GM12878 (cell line): ENCODE measurements at regions not wholly inside any gene's neighbourhood (a gene's known extent, or its start where the extent isn't known, plus 50 kb on each side); places are given as distances from the start of the nearest gene placed in this dataset.

Experiments
- CBFB ChIP-seq: IDR thresholded peaks from 2 replicates; pipeline ENCODE4 v1.6.1; 2016; ENCODE audit warnings: antibody characterized with exemption, low read depth
- CBX3 ChIP-seq: fragments of 200-600 bp; sonication (generic); IDR thresholded peaks from 2 replicates; pipeline ENCODE4 v1.6.1; 2016; ENCODE audit warnings: low read depth, borderline replicate concordance
- ESRRA ChIP-seq: IDR thresholded peaks from 2 replicates; pipeline ENCODE4 v1.6.1; 2012; ENCODE audit warnings: mild to moderate bottlenecking, low read length, improper control_type of control experiment
- KDM1A ChIP-seq: fragments of 200-600 bp; sonication (generic); IDR thresholded peaks from 2 replicates; pipeline ENCODE4 v1.6.1; 2016; ENCODE audit warnings: borderline replicate concordance
- MXI1 ChIP-seq: fragments of 150-350 bp; IDR thresholded peaks from 2 replicates; pipeline ENCODE4 v1.6.1; 2011; ENCODE audit warnings: low read depth, mild to moderate bottlenecking, inconsistent platforms, low read length, improper control_type of control experiment
- MYB ChIP-seq: fragments of 150-350 bp; IDR thresholded peaks from 2 replicates; pipeline ENCODE4 v1.6.1; 2014; ENCODE audit warnings: mild to moderate bottlenecking, low read depth, low read length, borderline replicate concordance
- NFYA ChIP-seq: IDR thresholded peaks from 2 replicates; pipeline ENCODE4 v1.6.1; 2011; ENCODE audit warnings: low read depth, mild to moderate bottlenecking, low read length, improper control_type of control experiment, borderline replicate concordance
- RFX5 ChIP-seq: IDR thresholded peaks from 2 replicates; pipeline ENCODE4 v1.6.1; 2011; ENCODE audit warnings: low read depth, low read length, improper control_type of control experiment
- SIN3A ChIP-seq: IDR thresholded peaks from 2 replicates; pipeline ENCODE4 v1.6.1; 2012; ENCODE audit warnings: low read depth, low read length, improper control_type of control experiment
- SMAD1 ChIP-seq: fragments of 450-650 bp; IDR thresholded peaks from 2 replicates; pipeline ENCODE4 v1.6.1; 2018; ENCODE audit warnings: mild to moderate bottlenecking, low read depth; ENCODE audit not compliant: partially characterized antibody
- TCF12 ChIP-seq: IDR thresholded peaks from 2 replicates; pipeline ENCODE4 v1.6.1; 2011; ENCODE audit warnings: low read depth, mild to moderate bottlenecking, low read length
- TF ChIP-seq, protein P1 (sequence below): fragments of 450-650 bp; formaldehyde crosslinking; IDR thresholded peaks from 2 replicates; pipeline ENCODE4 v1.4.0; 2020; ENCODE audit warnings: mild to moderate bottlenecking, moderate library complexity
- TF ChIP-seq, protein P2 (sequence below): IDR thresholded peaks from 2 replicates; pipeline ENCODE4 v1.6.1; 2012; ENCODE audit warnings: improper control_type of control experiment, low read depth, low read length; ENCODE audit not compliant: insufficient replicate concordance
- TF ChIP-seq, protein P3 (sequence below): fragments of 450-650 bp; IDR thresholded peaks from 2 replicates; pipeline ENCODE4 v1.6.1; 2018; ENCODE audit warnings: mild to moderate bottlenecking, low read depth, moderate library complexity; ENCODE audit not compliant: partially characterized antibody
- TF ChIP-seq, protein P4 (sequence below), 3 experiments: IDR thresholded peaks in 2 of 3; conservative IDR thresholded peaks in 1 of 3; 2 replicates each; pipeline ENCODE4 v1.5.1; 2011; ENCODE audit warnings: low read depth in 3 of 3, low read length in 3 of 3, mild to moderate bottlenecking in 3 of 3, control low read depth in 2 of 3, moderate library complexity in 2 of 3, inconsistent platforms in 1 of 3, mixed read lengths in 1 of 3; ENCODE audit not compliant: control insufficient read depth in 2 of 3, insufficient read depth in 1 of 3; ENCODE audit errors: extremely low read depth in 1 of 3

DNA sequence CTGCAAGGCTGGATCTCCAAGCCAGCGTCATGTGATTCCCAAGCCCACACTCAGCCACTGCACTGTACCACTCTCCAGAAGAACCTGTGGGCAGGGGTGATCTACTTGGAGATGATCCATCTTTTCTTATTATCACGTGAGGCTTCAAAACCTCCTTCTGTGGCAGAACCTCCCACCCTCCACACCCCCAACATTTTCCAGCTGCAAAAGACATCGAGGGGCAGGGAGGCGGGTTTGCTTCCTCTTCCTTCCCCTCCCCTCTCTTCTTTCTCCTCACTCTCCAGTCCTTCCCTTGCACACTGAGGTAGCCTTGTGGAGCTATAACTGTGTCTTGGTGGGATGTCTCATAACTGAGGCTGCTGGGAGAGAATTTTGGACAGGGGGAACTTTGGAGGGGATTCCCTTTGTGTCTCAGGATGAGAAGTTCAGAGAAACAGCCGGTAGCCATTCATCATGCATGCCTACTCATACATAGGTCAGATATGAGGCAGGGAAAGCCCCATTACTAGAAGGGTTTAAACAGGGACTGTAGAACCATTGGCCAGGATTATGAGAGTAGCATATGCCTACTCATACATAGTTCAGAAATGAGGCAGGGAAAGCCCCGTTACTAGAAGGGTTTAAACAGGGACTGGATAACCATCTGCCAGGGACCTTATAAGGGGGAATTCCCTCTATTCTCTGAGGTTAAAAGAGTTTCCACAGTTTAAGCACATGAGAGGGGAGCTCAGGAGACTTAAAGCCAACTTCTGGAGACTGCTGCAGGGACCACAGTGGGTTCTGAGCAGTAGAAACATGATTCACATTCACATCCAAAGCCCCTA, 420.7 kb upstream of the CADM1 start (continued):
- peak; percentile 62 for TF ChIP-seq MXI1
- TF ChIP-seq, protein P1, sequence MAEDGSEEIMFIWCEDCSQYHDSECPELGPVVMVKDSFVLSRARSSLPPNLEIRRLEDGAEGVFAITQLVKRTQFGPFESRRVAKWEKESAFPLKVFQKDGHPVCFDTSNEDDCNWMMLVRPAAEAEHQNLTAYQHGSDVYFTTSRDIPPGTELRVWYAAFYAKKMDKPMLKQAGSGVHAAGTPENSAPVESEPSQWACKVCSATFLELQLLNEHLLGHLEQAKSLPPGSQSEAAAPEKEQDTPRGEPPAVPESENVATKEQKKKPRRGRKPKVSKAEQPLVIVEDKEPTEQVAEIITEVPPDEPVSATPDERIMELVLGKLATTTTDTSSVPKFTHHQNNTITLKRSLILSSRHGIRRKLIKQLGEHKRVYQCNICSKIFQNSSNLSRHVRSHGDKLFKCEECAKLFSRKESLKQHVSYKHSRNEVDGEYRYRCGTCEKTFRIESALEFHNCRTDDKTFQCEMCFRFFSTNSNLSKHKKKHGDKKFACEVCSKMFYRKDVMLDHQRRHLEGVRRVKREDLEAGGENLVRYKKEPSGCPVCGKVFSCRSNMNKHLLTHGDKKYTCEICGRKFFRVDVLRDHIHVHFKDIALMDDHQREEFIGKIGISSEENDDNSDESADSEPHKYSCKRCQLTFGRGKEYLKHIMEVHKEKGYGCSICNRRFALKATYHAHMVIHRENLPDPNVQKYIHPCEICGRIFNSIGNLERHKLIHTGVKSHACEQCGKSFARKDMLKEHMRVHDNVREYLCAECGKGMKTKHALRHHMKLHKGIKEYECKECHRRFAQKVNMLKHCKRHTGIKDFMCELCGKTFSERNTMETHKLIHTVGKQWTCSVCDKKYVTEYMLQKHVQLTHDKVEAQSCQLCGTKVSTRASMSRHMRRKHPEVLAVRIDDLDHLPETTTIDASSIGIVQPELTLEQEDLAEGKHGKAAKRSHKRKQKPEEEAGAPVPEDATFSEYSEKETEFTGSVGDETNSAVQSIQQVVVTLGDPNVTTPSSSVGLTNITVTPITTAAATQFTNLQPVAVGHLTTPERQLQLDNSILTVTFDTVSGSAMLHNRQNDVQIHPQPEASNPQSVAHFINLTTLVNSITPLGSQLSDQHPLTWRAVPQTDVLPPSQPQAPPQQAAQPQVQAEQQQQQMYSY (CRISPR knock-in tag), result no peak
- TF ChIP-seq SIN3A, result no peak
- TF ChIP-seq CBX3, result no peak
- TF ChIP-seq, protein P2, sequence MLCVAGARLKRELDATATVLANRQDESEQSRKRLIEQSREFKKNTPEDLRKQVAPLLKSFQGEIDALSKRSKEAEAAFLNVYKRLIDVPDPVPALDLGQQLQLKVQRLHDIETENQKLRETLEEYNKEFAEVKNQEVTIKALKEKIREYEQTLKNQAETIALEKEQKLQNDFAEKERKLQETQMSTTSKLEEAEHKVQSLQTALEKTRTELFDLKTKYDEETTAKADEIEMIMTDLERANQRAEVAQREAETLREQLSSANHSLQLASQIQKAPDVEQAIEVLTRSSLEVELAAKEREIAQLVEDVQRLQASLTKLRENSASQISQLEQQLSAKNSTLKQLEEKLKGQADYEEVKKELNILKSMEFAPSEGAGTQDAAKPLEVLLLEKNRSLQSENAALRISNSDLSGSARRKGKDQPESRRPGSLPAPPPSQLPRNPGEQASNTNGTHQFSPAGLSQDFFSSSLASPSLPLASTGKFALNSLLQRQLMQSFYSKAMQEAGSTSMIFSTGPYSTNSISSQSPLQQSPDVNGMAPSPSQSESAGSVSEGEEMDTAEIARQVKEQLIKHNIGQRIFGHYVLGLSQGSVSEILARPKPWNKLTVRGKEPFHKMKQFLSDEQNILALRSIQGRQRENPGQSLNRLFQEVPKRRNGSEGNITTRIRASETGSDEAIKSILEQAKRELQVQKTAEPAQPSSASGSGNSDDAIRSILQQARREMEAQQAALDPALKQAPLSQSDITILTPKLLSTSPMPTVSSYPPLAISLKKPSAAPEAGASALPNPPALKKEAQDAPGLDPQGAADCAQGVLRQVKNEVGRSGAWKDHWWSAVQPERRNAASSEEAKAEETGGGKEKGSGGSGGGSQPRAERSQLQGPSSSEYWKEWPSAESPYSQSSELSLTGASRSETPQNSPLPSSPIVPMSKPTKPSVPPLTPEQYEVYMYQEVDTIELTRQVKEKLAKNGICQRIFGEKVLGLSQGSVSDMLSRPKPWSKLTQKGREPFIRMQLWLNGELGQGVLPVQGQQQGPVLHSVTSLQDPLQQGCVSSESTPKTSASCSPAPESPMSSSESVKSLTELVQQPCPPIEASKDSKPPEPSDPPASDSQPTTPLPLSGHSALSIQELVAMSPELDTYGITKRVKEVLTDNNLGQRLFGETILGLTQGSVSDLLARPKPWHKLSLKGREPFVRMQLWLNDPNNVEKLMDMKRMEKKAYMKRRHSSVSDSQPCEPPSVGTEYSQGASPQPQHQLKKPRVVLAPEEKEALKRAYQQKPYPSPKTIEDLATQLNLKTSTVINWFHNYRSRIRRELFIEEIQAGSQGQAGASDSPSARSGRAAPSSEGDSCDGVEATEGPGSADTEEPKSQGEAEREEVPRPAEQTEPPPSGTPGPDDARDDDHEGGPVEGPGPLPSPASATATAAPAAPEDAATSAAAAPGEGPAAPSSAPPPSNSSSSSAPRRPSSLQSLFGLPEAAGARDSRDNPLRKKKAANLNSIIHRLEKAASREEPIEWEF, result peak; percentile 77
- TF ChIP-seq RFX5, result 0 out of 2 replicates have a peak, but pooled peaks have one; percentile 40
- TF ChIP-seq MYB, result peak; percentile 65; the same call in 1 of the 2 replicates
- TF ChIP-seq, protein P3, sequence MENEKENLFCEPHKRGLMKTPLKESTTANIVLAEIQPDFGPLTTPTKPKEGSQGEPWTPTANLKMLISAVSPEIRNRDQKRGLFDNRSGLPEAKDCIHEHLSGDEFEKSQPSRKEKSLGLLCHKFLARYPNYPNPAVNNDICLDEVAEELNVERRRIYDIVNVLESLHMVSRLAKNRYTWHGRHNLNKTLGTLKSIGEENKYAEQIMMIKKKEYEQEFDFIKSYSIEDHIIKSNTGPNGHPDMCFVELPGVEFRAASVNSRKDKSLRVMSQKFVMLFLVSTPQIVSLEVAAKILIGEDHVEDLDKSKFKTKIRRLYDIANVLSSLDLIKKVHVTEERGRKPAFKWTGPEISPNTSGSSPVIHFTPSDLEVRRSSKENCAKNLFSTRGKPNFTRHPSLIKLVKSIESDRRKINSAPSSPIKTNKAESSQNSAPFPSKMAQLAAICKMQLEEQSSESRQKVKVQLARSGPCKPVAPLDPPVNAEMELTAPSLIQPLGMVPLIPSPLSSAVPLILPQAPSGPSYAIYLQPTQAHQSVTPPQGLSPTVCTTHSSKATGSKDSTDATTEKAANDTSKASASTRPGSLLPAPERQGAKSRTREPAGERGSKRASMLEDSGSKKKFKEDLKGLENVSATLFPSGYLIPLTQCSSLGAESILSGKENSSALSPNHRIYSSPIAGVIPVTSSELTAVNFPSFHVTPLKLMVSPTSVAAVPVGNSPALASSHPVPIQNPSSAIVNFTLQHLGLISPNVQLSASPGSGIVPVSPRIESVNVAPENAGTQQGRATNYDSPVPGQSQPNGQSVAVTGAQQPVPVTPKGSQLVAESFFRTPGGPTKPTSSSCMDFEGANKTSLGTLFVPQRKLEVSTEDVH, result no peak
- TF ChIP-seq NFYA, result no peak
- TF ChIP-seq SMAD1, result peak; percentile 59
- no peak for TF ChIP-seq ESRRA
- peak; percentile 85; the same call in 1 of the 2 replicates for TF ChIP-seq CBFB
- no peak for TF ChIP-seq KDM1A
- peak; percentile 91; the same call in 1 of the 2 replicates for TF ChIP-seq TCF12
- TF ChIP-seq, protein P4, sequence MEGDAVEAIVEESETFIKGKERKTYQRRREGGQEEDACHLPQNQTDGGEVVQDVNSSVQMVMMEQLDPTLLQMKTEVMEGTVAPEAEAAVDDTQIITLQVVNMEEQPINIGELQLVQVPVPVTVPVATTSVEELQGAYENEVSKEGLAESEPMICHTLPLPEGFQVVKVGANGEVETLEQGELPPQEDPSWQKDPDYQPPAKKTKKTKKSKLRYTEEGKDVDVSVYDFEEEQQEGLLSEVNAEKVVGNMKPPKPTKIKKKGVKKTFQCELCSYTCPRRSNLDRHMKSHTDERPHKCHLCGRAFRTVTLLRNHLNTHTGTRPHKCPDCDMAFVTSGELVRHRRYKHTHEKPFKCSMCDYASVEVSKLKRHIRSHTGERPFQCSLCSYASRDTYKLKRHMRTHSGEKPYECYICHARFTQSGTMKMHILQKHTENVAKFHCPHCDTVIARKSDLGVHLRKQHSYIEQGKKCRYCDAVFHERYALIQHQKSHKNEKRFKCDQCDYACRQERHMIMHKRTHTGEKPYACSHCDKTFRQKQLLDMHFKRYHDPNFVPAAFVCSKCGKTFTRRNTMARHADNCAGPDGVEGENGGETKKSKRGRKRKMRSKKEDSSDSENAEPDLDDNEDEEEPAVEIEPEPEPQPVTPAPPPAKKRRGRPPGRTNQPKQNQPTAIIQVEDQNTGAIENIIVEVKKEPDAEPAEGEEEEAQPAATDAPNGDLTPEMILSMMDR (IDR thresholded peaks at IDR 0.05 in 2 of 3, conservative IDR thresholded peaks at IDR 0.05 in 1 of 3; ENCODE audit: control insufficient read depth in 2 of 3, extremely low read depth in 1 of 3, insufficient read depth in 1 of 3, low read depth in 3 of 3, low read length in 3 of 3), result 0 out of 6 replicates have a peak, but pooled peaks of 1 of the 3 experiments have one; percentile 0
